ENCODE measurements at regions not wholly inside any gene's neighbourhood (a gene's known extent, or its start where the extent isn't known, plus 50 kb on each side); places are given as distances from the start of the nearest gene placed in this dataset.

DNA sequence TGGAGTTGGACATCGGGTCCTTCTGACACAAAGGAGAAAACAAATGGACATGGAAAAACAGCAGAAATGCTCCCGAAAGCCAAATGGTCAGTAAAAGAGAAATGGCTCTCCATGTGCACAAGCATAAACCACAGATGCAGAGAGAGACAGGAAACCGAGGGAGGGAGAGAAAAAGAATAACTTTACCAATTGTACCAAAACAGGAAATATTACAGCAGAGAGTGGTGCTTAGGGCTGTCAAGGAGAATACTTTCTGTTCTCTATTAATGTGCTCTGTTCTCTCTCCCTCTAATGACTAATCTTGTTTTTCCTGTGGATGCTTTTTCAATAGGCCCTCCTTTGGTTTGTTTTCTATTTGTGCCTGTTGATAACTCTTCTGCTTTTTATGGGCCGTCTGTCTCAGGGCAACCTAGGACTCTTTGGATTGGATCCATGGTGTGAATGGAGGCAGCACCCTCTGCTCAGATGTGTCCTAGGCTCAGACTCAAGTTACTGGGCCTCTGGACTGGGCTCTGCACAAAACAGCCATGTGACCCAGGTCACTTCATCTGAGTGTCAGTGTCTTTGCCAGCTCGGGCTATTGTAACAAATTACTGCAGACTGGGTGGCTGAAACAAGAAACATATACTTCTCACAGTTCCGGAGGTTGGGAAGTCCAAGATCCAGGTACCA, 663.0 kb downstream of the NPHP4 start:
- no peak for DNase-seq (ENCODE audit: low read depth in 4 of 4, low spot score in 3 of 4)

DNA sequence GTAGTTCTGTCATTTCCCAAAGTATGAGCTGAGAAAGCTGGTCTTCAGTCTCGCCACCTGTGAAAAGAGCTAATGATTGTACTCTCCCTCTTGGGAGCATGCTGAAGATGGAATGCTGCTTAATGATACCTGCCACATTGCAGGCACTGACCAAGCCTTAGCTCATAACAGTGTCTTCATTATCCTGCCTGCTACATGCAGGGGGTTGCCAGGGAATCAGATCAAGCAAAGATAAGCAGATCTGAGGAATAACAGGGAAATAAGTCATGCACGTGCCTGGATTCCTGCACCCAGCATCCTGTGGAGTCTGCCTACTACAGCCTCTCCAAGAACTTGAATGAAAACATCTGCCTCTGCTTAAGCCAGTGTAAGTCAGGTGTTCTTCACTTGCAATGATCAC, 667.3 kb downstream of the NPHP4 start:
- DNase-seq (ENCODE audit: low read depth in 4 of 4, low spot score in 3 of 4), result no peak

DNA sequence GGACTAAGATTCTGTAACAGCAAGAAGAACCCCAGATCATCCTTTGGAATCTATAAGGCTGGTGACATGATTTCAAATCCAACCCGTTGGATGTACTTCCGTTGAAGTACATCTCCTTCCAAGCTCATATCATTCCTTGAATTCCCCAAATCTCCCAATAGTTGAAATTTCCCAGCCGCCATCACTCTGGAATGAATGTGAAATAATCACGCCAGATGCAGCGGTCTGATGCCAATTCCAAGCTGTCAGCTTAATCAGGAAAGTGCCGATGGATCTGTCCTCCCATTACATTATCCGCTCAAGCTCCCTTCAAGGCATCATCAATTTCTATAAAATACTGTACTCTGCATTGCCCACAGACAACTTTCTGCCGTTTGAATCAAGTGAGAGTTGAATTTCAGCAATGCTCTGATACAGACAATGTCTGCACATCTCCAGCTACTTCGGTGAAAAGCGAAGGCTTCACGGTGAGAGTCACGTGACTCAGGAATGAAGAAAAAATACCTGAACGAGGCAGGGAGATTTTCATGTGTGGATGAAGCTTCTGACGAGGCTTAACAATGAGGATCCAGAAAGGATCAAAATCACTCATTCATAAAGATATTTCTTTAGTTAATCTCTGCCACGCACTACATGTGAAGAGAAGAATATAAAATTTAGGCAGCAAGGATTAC, 663.9 kb downstream of the AJAP1 start:
- DNase-seq (ENCODE audit: low read depth in 4 of 4, low spot score in 3 of 4), result no peak

DNA sequence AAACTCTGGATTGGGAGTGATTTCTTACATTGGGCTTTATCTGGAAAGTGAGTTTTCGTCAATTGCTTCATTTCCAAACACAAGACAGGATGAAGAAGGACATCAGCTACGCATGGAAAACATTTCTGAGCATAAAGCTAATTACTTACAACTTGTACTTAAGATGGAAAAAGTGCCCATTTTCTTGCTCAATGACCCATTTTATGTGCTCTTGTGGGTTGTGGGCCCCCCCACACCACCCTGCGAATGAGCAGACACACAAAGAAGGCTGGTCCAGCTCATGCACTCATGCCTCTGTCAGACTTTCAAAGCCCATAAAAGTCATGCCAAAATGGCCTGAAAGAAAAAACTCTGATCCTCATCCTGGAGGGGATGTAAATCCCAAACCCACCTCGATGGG, 663.0 kb downstream of the AJAP1 start:
- DNase-seq (ENCODE audit: low read depth in 4 of 4, low spot score in 3 of 4), result no peak

DNA sequence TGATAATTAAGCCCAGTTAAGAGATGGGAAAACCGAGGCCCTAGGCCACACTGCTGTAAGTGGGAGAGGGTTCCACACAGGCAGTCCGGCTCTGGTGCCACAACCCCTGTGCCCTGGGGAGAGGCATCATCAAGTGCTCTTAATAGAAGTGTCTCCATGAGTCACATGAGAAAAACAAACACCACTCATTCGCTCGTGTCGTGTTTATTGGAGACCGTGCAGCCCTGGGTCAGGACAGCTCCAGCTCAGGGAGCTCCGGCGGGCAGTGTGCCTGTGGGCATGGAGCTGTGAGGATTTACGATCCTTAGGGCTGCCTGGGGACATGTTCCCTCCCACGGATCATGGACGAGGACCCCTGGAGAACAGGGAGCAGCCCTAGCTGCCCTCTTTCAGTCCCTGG, 658.5 kb downstream of the AJAP1 start:
- no peak for DNase-seq (ENCODE audit: low read depth in 4 of 4, low spot score in 3 of 4)

DNA sequence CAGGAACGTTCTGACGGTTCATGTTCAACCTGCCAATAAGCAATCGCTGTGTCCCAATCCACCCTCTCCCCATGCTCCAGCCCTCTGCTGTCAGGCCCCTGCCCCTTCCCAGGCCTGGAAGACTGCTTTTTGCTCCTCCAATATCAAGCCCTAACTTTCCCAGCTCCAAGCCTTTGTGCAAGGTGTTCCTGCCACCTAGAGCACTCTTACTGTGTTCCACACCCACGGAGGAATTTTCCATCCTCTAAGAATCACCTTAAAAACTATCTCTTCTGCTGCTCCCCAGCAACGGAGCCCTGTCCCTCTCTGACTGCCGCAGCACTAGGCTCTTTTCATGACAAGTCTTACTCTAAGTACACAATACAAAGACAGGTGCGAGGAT, 657.9 kb downstream of the AJAP1 start:
- DNase-seq (ENCODE audit: low read depth in 4 of 4, low spot score in 3 of 4), result no peak

DNA sequence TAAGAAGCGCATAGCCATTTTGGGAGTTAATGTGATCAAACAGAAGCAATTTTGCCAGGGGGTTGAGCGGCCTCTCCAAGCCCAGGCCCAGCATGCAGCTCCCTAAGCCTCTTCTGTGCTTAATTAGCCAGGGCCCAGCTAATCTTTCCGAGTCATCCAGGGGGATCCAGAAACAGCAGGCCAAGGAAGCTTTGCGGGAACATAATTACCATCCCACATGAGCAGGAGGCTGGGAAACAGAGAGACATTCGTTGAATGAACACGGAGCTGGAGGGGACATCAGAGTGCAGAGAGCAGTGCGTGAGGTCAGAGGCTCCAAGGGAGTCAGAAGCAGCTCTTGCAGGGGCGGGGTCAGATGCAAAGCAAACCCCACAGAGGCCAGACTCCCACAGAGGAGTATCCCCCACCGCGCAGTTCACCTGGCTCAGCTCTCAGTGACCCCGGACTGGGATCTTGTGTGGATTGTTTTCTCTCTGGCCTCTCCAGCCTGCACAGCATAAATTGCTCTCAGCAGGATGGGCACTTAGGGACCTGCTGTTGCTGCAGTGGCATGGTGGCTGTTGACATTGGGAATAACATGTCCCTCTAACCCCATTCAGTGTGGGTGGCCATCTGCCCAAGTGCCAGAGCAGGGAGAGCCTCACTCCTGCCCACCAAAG, 657.4 kb downstream of the AJAP1 start:
- DNase-seq (ENCODE audit: low read depth in 4 of 4, low spot score in 3 of 4), result no peak

DNA sequence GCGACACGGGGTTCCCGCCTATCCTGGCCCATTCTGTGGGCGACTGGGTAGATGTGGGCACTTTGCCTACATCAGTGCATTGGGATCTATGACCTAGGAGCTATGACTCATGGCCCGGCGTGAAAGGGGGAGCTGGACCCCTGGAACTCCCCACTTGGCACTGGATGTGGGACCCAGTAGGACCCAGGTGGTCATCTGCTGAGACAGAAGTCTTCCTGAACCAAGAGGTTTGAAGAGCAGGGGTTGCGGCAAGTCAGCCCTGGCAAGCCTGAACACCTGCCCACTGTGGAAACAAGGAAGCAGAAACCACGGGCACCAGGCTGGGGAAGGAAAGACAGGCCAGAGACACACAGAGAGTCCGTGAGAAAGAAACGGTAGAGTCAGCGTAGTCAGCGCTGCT, 656.7 kb downstream of the AJAP1 start:
- DNase-seq (ENCODE audit: low read depth in 4 of 4, low spot score in 3 of 4), result no peak

DNA sequence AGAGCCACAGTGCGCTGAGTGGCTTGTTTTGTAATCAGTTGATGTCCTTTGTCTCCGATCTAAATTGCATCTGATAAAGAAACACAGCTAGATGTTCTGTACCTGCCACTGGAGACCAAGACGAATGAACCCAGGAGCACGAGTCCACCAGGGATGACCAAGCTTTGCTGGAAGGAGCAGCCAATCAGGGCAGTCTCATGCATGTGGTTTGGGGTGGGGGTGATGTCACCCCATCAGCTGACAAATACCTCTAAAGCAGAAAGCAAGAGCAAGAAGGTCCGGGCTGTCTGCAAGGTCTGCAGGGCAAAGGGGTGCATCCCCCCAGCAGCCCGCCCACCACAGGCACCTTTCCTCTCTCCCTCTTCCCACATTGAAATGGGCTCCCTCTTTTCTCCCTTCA, 653.8 kb downstream of the AJAP1 start:
- no peak for DNase-seq (ENCODE audit: low read depth in 4 of 4, low spot score in 3 of 4)

DNA sequence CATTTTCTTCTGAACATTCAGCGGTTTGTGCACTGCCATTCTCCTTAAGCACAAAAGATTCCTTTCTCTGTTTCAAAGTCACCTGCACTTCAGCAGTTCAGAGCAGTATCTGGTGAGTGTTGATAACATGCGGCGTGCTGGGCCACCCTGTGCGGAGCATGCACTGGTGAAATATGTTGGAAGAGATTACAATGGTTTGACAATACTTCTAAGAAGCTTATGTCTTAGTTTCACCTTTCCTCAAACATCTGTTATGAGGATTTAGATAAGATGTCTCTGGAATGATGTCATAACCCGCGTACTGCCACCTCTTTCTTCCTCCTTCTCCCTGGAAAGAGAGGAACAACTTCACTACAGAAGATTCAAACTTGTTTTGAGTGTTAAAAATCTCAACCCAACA, 650.3 kb downstream of the AJAP1 start:
- DNase-seq (ENCODE audit: low read depth in 4 of 4, low spot score in 3 of 4), result no peak

DNA sequence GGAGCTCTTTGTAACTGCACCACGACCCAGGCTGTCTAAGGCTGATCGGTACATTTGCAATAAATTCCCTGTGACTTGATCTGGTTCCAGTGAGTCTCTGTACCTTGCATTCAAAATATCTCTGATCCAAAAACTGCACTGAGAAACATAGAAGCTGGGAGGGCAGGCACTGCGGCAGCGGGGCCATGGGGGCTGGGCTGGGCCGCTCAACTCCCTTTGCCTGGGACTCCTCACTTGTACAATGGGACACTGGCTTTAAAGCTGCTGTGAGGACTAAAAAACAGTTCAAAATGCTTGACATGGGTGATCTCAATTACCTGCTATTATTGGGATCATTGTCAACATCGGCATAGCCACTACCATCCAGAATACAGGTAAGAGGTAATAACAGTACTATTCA, 644.0 kb downstream of the AJAP1 start:
- no peak for DNase-seq (ENCODE audit: low read depth in 4 of 4, low spot score in 3 of 4)

DNA sequence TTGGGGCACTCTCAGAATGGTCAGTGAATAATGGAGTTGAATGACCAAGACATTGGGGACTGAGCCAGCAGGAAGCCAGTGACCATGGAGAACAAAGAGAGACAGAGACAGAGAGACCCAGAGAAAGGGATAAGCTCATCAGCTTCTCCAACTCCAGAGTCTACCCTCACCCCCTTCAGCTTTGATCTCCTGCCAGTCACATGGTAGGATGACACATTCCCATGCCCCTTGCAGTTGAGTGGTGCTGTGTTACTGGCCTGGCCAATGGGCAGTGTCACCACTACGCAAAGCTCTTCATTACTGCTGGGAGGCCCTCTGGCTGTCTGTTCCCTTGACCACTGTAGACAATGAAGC, 643.5 kb downstream of the AJAP1 start:
- no peak for DNase-seq (ENCODE audit: low read depth in 4 of 4, low spot score in 3 of 4)

DNA sequence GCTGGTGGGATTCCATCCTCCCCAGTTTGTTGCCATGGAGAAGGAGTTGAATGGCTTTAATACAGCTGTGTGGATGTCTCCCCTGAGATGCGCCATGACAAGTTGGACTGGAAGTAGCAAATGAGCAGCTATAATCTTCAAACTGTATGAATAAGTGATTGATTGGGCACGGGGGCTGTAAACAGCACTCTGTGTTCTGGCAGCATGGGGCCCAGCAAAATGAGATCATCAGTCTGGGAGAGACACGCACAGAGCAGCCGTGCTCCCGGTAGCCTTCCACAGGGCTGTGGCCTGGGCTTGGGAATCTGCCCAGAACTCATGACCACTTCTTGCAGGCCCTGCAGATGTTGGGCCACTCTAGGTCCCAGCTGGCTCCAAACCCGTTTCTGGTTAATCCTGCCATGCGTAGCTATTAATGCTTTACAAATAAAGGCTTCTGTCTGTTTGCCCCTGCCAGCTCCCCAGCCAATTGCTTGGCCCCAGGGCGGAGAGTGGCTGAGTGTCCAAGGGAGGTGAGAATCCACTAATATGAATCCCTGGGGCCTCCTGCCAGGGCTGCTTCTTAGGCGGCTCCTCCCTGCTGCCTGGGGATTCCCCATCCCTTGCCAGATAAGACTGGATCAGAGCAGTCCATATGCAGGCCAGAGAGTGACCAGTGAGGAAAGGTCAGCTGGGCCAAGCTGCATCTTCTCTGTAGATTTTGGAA, 642.9 kb downstream of the AJAP1 start:
- DNase-seq (ENCODE audit: low read depth in 4 of 4, low spot score in 3 of 4), result no peak

DNA sequence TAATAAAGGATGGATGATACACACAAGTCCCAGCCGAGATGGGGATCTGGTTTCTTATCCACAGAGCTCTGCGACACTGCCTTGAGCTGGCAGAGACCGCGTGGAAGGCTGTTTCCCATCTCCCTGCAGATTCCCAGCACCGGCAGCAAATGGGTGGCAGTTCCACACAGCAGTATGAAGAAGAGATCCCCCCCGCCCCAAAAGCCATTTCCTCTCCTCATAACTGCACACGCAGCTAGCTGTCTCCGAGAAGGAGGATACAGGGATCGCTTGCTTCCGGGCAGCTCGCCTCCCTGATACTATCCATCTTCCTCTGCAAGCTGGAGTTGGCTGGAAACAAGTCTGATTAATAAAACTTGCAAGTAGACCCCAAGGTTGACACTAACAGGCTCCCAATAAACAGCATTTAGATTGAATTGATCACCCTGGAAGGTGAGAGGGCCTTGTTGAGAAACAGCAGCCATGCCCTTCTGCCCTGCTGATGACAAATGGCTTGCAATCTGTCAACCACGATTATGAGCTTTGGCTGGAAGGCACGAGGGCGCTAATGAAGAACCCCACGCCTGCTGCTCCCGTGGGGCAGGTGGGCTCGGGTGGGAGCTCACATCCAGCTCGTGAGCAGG, 642.3 kb downstream of the AJAP1 start:
- no peak for DNase-seq (ENCODE audit: low read depth in 4 of 4, low spot score in 3 of 4)

DNA sequence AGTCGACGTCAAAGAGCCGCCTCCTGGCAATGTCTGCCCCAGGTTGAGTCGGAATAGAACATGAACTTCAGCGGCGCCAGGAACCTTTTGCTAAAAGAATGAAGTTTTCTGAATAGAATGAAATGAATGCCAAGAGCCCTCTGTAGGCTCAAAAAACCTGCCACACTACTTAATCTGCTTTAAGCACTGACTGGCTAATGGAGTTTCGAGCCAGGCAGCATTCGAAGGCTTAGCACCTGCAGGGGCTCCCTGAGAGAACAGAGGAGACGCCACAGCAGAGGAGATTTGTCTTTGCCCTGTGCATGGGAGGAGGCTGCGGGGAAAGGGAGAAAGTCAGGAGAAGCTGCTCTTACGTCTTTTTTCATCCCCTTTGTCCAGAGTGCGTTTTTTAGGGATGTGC, 641.7 kb downstream of the AJAP1 start:
- no peak for DNase-seq (ENCODE audit: low read depth in 4 of 4, low spot score in 3 of 4)

DNA sequence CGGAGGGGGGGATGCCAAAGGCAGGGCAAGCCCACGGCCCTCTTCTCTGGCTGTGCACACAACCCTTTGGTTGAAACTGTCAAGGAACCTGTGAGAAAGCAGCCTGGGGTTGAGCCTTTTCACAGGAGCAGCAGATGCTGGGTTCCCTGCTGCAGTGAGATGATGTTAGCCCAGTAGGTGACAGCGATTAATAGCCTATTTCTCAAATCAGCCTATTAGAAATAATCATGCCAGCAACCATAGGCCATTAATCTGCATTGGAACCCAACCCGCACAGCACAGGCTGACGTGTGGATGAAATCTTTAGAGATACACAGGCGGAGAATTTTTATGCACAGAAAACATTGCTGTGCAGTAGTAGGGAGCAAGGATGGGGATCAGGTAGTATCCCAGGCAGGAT, 637.5 kb downstream of the AJAP1 start:
- no peak for DNase-seq (ENCODE audit: low read depth in 4 of 4, low spot score in 3 of 4)

DNA sequence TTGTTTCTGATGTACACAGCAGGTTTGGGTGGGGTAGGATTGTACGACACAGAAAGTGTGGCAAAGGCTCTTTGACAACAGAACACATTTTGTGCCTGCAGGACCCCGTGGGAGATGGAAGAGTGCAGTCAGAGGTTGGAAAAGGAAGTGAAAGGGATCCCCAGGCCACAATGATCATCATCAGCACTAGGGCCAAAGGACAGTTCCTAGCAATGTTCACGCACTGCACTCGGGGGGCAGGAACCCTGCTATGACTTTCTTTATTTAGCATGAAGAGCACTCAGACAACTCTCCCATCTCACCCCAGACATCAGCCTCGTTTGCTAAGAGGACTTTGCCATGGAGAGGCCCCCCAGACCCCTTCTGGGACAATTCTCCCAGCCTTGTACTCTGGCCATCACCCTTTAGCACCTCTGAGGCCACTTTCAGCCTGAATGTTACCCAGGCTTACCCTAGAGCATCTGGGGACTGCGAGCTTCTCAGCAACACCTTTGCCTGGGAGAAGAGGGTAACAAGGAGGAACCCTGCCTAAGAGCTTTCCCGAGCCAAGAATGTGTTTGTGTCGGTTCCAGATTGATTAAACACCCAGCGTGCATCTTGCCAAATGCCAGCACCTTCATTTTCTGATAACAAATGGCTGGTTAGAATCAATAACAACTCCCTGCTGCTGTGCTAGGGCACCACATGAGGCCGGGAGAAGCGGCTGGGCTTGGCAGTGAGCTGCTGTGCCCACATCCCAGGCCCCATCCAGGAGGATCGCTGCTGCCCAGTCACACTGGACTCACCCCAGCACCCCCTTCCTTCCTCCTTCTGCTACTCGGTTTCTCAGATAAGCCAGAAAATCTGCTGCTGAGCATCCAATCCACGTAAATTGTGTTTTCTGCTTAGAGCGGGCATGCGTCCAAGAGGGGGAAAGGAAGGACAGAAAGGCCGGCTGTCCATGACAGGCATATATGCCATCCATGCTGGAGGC, 633.1 kb downstream of the AJAP1 start:
- no peak for DNase-seq (ENCODE audit: low read depth in 4 of 4, low spot score in 3 of 4)

DNA sequence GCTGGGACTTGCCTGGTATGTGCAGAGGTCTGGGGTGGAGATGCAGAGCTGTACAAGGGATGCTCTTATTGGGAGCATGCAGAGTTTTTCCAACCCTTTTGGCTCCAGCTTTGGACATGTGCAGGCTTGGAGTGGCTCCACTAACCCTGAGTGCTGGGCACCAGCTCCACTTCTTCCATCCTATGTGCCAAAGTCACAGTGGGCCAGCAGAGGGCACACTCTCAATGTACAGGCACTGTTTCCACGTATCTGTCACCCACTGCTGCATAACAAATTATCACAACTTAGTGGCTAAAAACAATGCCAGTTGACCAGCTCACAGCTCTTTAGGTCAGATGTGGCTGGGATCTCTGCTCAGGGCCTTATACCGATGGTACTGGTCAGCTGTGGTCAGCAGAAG, 631.8 kb downstream of the AJAP1 start:
- no peak for DNase-seq (ENCODE audit: low read depth in 4 of 4, low spot score in 3 of 4)

DNA sequence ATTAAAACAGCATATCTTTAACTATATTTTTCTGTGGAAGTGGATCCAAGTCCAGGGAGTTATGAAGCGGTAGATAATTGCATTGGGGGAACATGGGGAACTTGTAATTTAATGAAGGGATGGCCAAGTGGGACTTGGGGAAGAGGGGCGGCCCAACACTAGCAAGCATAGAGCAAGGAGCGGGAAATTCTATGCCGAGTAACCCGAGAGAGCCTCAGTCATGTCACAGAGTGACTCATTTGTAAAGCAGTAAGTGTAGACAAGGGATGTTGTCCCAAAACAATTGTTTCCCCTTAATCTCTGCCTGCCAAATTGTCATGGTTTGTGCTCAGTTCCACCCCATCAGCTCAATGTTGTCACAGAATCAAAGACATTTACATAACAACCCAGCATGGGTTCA, 620.1 kb downstream of the AJAP1 start:
- DNase-seq (ENCODE audit: low read depth in 4 of 4, low spot score in 3 of 4), result no peak

Measured in left renal pelvis (tissue), 4 donors.